ENCODE measurements at regions not wholly inside any gene's neighbourhood (a gene's known extent, or its start where the extent isn't known, plus 50 kb on each side); places are given as distances from the start of the nearest gene placed in this dataset.

DNA sequence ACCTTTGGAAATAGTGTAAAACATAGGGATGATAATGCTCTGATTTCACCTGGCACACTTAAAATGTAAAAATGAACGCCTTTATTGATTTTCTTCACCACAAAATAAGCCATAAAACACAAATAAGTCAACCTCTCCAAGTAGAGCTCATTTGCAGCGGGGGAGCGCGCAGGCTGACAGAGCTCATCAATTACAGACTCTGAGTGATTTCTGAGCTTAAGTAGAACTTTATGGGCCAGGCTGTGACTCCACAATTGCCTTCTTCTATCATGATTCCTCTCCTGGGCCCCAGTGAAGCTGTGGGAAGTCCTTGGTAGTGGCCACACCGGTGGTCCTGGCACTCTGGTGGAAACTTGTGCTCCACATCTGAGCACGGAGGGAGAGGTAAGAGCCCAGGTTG, 789.0 kb upstream of the RAB6C start:
- no peak overlapping the region for H2AFZ ChIP-seq (ENCODE audit: low read depth)
- no peaks in the 10 kb centered on the region for H3K36me3 ChIP-seq (replicated peaks in 1 of 2; ENCODE audit: control insufficient read depth in 1 of 2, insufficient read depth in 2 of 2, low read length in 1 of 2)
- no peaks in the 10 kb centered on the region for H3K27me3 ChIP-seq (ENCODE audit: insufficient read depth)
- no peaks in the 10 kb centered on the region; a peak in 1 of 4 replicates for H3K4me1 ChIP-seq (ENCODE audit: control insufficient read depth in 1 of 2, insufficient read depth in 2 of 2, low read depth in 1 of 2, low read length in 1 of 2)
- H4K20me1 ChIP-seq (ENCODE audit: insufficient read depth), result no peaks in the 10 kb centered on the region
- H3K9me3 ChIP-seq, result no peaks in the 10 kb centered on the region
- CTCF ChIA-PET, result interaction anchor here (0.5 to 0.6 kb wide), 2 partner anchors 78 to 206 kb away, joined by 3 read pairs; no protein-coding TSS in a partner anchor
- H3K9me2 ChIP-seq, result no peaks in the 10 kb centered on the region
- no peaks in the 10 kb centered on the region for H3K79me2 ChIP-seq (ENCODE audit: insufficient read depth)
- TF ChIP-seq RCOR1 (IDR thresholded peaks at IDR 0.05; ENCODE audit: low read length), result no peak
- TF ChIP-seq, protein P1, sequence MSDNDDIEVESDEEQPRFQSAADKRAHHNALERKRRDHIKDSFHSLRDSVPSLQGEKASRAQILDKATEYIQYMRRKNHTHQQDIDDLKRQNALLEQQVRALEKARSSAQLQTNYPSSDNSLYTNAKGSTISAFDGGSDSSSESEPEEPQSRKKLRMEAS (IDR thresholded peaks at IDR 0.05; ENCODE audit: low read depth), result no peak
- TF ChIP-seq, protein P2, sequence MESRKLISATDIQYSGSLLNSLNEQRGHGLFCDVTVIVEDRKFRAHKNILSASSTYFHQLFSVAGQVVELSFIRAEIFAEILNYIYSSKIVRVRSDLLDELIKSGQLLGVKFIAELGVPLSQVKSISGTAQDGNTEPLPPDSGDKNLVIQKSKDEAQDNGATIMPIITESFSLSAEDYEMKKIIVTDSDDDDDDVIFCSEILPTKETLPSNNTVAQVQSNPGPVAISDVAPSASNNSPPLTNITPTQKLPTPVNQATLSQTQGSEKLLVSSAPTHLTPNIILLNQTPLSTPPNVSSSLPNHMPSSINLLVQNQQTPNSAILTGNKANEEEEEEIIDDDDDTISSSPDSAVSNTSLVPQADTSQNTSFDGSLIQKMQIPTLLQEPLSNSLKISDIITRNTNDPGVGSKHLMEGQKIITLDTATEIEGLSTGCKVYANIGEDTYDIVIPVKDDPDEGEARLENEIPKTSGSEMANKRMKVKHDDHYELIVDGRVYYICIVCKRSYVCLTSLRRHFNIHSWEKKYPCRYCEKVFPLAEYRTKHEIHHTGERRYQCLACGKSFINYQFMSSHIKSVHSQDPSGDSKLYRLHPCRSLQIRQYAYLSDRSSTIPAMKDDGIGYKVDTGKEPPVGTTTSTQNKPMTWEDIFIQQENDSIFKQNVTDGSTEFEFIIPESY (IDR thresholded peaks at IDR 0.05; ENCODE audit: borderline replicate concordance, low read depth), result no peak
- no peak for TF ChIP-seq GATA2 (CRISPR knock-in tag; IDR thresholded peaks at IDR 0.05)
- no peak for TF ChIP-seq JUND (IDR thresholded peaks at IDR 0.05)
- no peak for TF ChIP-seq EZH2phosphoT487 (IDR thresholded peaks at IDR 0.05; ENCODE audit: borderline replicate concordance, low read depth)
- no peak for TF ChIP-seq MXI1 (IDR thresholded peaks at IDR 0.05; ENCODE audit: low read depth, low read length)
- TF ChIP-seq EP300 (IDR thresholded peaks at IDR 0.05; ENCODE audit: borderline replicate concordance in 1 of 2, low read depth in 1 of 2, low read length in 1 of 2), result no peak
- no peak overlapping the region for H3K9ac ChIP-seq
- 44% methylated on average over 6 of the region's 6 CpGs for WGBS (ENCODE audit: low lambda C conversion rate)
- H3K4me3 ChIP-seq (ENCODE audit: low read depth in 2 of 2, low read length in 1 of 2), result no peak overlapping the region
- H3K27ac ChIP-seq (ENCODE audit: low read depth in 2 of 2, low read length in 1 of 2), result no peak overlapping the region
- DNase-seq, result no peak
- POLR2A ChIA-PET, result no interaction called here
- no peak overlapping the region for H3K4me2 ChIP-seq
- no peaks in the 10 kb centered on the region for H3F3A ChIP-seq (replicated peaks; ENCODE audit: insufficient read depth)

DNA sequence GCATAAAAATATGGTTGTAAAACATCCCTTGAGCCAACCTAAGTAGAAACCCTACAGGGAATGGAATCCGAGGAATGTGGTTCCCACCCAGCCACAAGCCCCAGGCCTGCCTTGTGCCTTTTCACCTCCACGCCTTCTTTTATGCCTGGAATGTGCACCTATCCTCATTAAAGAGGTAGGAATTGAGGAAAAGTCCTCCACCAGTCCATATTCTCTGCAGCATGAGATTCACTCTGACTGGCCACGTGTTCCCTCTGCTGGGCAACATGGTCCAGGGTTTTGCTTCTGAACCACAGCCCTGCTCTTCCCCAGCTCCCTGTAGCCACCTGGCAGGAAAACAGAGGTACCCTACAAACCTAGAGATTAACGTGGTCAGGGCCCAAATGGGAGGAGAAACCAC, 787.9 kb upstream of the RAB6C start:
- WGBS (ENCODE audit: low lambda C conversion rate), result 21% methylated on average over 4 of the region's 4 CpGs
- TF ChIP-seq GABPA (IDR thresholded peaks at IDR 0.05; ENCODE audit: low read depth) (no peak), MXI1 (IDR thresholded peaks at IDR 0.05; ENCODE audit: low read depth, low read length) (no peak), RAD21 (IDR thresholded peaks at IDR 0.05; ENCODE audit: low read length) (no peak), GATA2 (CRISPR knock-in tag; IDR thresholded peaks at IDR 0.05) (no peak), NRF1 (IDR thresholded peaks at IDR 0.05; ENCODE audit: low read depth, low read length) (no peak), POLR2AphosphoS5 (IDR thresholded peaks at IDR 0.05; ENCODE audit: low read depth, low read length) (no peak), MEF2A (IDR thresholded peaks at IDR 0.05; ENCODE audit: borderline replicate concordance, low read depth) (no peak), EZH2phosphoT487 (IDR thresholded peaks at IDR 0.05; ENCODE audit: borderline replicate concordance, low read depth) (no peak), SIN3A (IDR thresholded peaks at IDR 0.05; ENCODE audit: borderline replicate concordance, low read depth, low read length) (no peak), YY1 (IDR thresholded peaks at IDR 0.05; ENCODE audit: low read depth) (no peak), CHD2 (IDR thresholded peaks at IDR 0.05; ENCODE audit: low read length, partially characterized antibody) (no peak), TEAD4 (IDR thresholded peaks at IDR 0.05; ENCODE audit: borderline replicate concordance, insufficient read depth) (no peak), TAF1 (IDR thresholded peaks at IDR 0.05; ENCODE audit: borderline replicate concordance, low read depth, low read length) (no peak)
- TF ChIP-seq, protein P3, sequence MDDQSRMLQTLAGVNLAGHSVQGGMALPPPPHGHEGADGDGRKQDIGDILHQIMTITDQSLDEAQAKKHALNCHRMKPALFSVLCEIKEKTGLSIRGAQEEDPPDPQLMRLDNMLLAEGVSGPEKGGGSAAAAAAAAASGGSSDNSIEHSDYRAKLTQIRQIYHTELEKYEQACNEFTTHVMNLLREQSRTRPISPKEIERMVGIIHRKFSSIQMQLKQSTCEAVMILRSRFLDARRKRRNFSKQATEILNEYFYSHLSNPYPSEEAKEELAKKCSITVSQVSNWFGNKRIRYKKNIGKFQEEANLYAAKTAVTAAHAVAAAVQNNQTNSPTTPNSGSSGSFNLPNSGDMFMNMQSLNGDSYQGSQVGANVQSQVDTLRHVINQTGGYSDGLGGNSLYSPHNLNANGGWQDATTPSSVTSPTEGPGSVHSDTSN (IDR thresholded peaks at IDR 0.05), result no peak
- TF ChIP-seq, protein P4, sequence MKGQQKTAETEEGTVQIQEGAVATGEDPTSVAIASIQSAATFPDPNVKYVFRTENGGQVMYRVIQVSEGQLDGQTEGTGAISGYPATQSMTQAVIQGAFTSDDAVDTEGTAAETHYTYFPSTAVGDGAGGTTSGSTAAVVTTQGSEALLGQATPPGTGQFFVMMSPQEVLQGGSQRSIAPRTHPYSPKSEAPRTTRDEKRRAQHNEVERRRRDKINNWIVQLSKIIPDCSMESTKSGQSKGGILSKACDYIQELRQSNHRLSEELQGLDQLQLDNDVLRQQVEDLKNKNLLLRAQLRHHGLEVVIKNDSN (IDR thresholded peaks at IDR 0.05; ENCODE audit: borderline replicate concordance, low read depth), result no peak
- TF ChIP-seq, protein P5, sequence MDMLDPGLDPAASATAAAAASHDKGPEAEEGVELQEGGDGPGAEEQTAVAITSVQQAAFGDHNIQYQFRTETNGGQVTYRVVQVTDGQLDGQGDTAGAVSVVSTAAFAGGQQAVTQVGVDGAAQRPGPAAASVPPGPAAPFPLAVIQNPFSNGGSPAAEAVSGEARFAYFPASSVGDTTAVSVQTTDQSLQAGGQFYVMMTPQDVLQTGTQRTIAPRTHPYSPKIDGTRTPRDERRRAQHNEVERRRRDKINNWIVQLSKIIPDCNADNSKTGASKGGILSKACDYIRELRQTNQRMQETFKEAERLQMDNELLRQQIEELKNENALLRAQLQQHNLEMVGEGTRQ (IDR thresholded peaks at IDR 0.05; ENCODE audit: borderline replicate concordance, low read depth, low read length), result no peak
- H3K9me3 ChIP-seq, result no peaks in the 10 kb centered on the region
- no peak for DNase-seq
- no peaks in the 10 kb centered on the region for H3K79me2 ChIP-seq (ENCODE audit: insufficient read depth)
- H3K27ac ChIP-seq (ENCODE audit: low read depth in 2 of 2, low read length in 1 of 2), result no peak overlapping the region
- H3K9ac ChIP-seq, result no peak overlapping the region
- H3K4me1 ChIP-seq (ENCODE audit: control insufficient read depth in 1 of 2, insufficient read depth in 2 of 2, low read depth in 1 of 2, low read length in 1 of 2), result no peaks in the 10 kb centered on the region; a peak in 1 of 4 replicates
- H3K27me3 ChIP-seq (ENCODE audit: insufficient read depth), result no peaks in the 10 kb centered on the region
- no peak overlapping the region for H3K4me3 ChIP-seq (ENCODE audit: low read depth in 2 of 2, low read length in 1 of 2)
- CTCF ChIA-PET, result interaction anchor here (1.2 kb wide), 1 partner anchor 10 kb away, joined by 7 read pairs; no protein-coding TSS in a partner anchor
- POLR2A ChIA-PET, result no interaction called here
- no peak overlapping the region for H2AFZ ChIP-seq (ENCODE audit: low read depth)
- H3K9me2 ChIP-seq, result no peaks in the 10 kb centered on the region
- H4K20me1 ChIP-seq (ENCODE audit: insufficient read depth), result no peaks in the 10 kb centered on the region
- H3K4me2 ChIP-seq, result no peak overlapping the region
- no peaks in the 10 kb centered on the region for H3K36me3 ChIP-seq (replicated peaks in 1 of 2; ENCODE audit: control insufficient read depth in 1 of 2, insufficient read depth in 2 of 2, low read length in 1 of 2)
- no peaks in the 10 kb centered on the region for H3F3A ChIP-seq (replicated peaks; ENCODE audit: insufficient read depth)

Measured in SK-N-SH (cell line).